Progenitor cell of endocrine pancreas (in vitro differentiated cells): ENCODE measurements at regions not wholly inside any gene's neighbourhood (a gene's known extent, or its start where the extent isn't known, plus 50 kb on each side); places are given as distances from the start of the nearest gene placed in this dataset.

ENCODE experiments used
- DNase-seq: peaks from one replicate; pipeline ENCODE4 v3.0.0; 2021; ENCODE audit warnings: low spot score; ENCODE audit not compliant: unreplicated experiment
- H3K27ac Mint-ChIP-seq: 2 replicates; pipeline ENCODE4 v1.8.0; 2021; ENCODE audit warnings: mild to moderate bottlenecking, moderate library complexity, mixed read lengths
- H3K27me3 Mint-ChIP-seq: 2 replicates; pipeline ENCODE4 v1.8.0; 2021; ENCODE audit warnings: mixed read lengths
- H3K36me3 Mint-ChIP-seq: 2 replicates; pipeline ENCODE4 v1.8.0; 2022; ENCODE audit warnings: mixed read lengths; ENCODE audit not compliant: insufficient read depth
- H3K4me1 Mint-ChIP-seq: 2 replicates; pipeline ENCODE4 v1.8.0; 2021; ENCODE audit warnings: low read depth, mixed read lengths
- H3K4me3 Mint-ChIP-seq: 2 replicates; pipeline ENCODE4 v1.8.0; 2021; ENCODE audit warnings: low read depth, mild to moderate bottlenecking, moderate library complexity, mixed read lengths
- H3K9me3 Mint-ChIP-seq: 2 replicates; pipeline ENCODE4 v1.8.0; 2021; ENCODE audit warnings: low read depth, mixed read lengths
- CTCF ChIP-seq: fragments of 200-600 bp; sonication (generic); IDR thresholded peaks from one replicate; pipeline ENCODE4 v1.5.0; 2021; ENCODE audit warnings: antibody characterized with exemption, mild to moderate bottlenecking; ENCODE audit not compliant: unreplicated experiment

- Mint-ChIP-seq H3K27me3 (no peaks in the 10 kb centered on the region), H3K4me3 (no peak overlapping the region), H3K9me3 (peaks cover under 1% of the 10 kb centered on the region), H3K4me1 (no peaks in the 10 kb centered on the region), H3K27ac (no peak overlapping the region), H3K36me3 (no peaks in the 10 kb centered on the region)
- no peak for DNase-seq
- TF ChIP-seq CTCF, result no peak
Measured at GRCh38 chr18:51382081-51382480, 184.6 kb upstream of the MEX3C start.

- Mint-ChIP-seq H3K9me3 (no peaks in the 10 kb centered on the region), H3K27me3 (no peaks in the 10 kb centered on the region), H3K36me3 (no peaks in the 10 kb centered on the region), H3K27ac (no peak overlapping the region), H3K4me1 (no peaks in the 10 kb centered on the region), H3K4me3 (no peak overlapping the region)
- no peak for DNase-seq
- no peak for TF ChIP-seq CTCF
Measured at GRCh38 chr18:51383116-51383515, 185.6 kb upstream of the MEX3C start.

GRCh38 chr18:51383711-51384110 is 186.2 kb upstream of the MEX3C start:
- no peaks in the 10 kb centered on the region for H3K36me3 Mint-ChIP-seq
- DNase-seq, result no peak
- H3K4me3 Mint-ChIP-seq, result no peak overlapping the region
- no peak for TF ChIP-seq CTCF
- H3K9me3 Mint-ChIP-seq, result no peaks in the 10 kb centered on the region
- no peaks in the 10 kb centered on the region for H3K27me3 Mint-ChIP-seq
- H3K27ac Mint-ChIP-seq, result no peak overlapping the region
- H3K4me1 Mint-ChIP-seq, result no peaks in the 10 kb centered on the region

- H3K4me1 Mint-ChIP-seq, result no peaks in the 10 kb centered on the region
Measured at GRCh38 chr18:51385270-51385669, 187.8 kb upstream of the MEX3C start.

GRCh38 chr18:51390702-51391101 is 193.2 kb upstream of the MEX3C start:
- Mint-ChIP-seq H3K36me3 (peaks cover 5% of the 10 kb centered on the region), H3K4me3 (no peak overlapping the region)

More at GRCh38 chr18:51385270-51385669, 187.8 kb upstream of the MEX3C start:
- H3K36me3 Mint-ChIP-seq, result no peaks in the 10 kb centered on the region
- TF ChIP-seq CTCF, result no peak
- H3K27me3 Mint-ChIP-seq, result no peaks in the 10 kb centered on the region
- no peak for DNase-seq
- H3K27ac Mint-ChIP-seq, result no peak overlapping the region
- no peaks in the 10 kb centered on the region for H3K9me3 Mint-ChIP-seq
- H3K4me3 Mint-ChIP-seq, result no peak overlapping the region

More at GRCh38 chr18:51390702-51391101, 193.2 kb upstream of the MEX3C start:
- Mint-ChIP-seq H3K27me3 (no peaks in the 10 kb centered on the region), H3K9me3 (peaks cover 9% of the 10 kb centered on the region), H3K27ac (no peak overlapping the region), H3K4me1 (peaks cover 9% of the 10 kb centered on the region)
- TF ChIP-seq CTCF, result no peak
- no peak for DNase-seq
